ENCODE measurements at regions not wholly inside any gene's neighbourhood (a gene's known extent, or its start where the extent isn't known, plus 50 kb on each side); places are given as distances from the start of the nearest gene placed in this dataset.

GRCh38 chr3:187912007-187912406 lies 166.7 kb upstream of the BCL6 start:
- no peak overlapping the region for H3K4me3 ChIP-seq (ENCODE audit: low read depth, low read length)
- no peak for DNase-seq (ENCODE audit: low read depth)
- TF ChIP-seq POLR2A (IDR thresholded peaks at IDR 0.05; ENCODE audit: extremely low read depth, insufficient read length), result no peak
- TF ChIP-seq MYC (IDR thresholded peaks at IDR 0.05; ENCODE audit: low read depth, low read length), result no peak
- TF ChIP-seq CTCF (IDR thresholded peaks at IDR 0.05; ENCODE audit: low read depth, low read length), result no peak
- no peak for TF ChIP-seq MAX (IDR thresholded peaks at IDR 0.05; ENCODE audit: low read depth, low read length)

- no peak overlapping the region for H3K4me3 ChIP-seq (ENCODE audit: low read depth, low read length)
- TF ChIP-seq MAX (IDR thresholded peaks at IDR 0.05; ENCODE audit: low read depth, low read length), result no peak
- TF ChIP-seq MYC (IDR thresholded peaks at IDR 0.05; ENCODE audit: low read depth, low read length), result no peak
- TF ChIP-seq POLR2A (IDR thresholded peaks at IDR 0.05; ENCODE audit: extremely low read depth, insufficient read length), result no peak
- TF ChIP-seq CTCF (IDR thresholded peaks at IDR 0.05; ENCODE audit: low read depth, low read length), result no peak
- no peak for DNase-seq (ENCODE audit: low read depth)
Observed at GRCh38 chr3:187913617-187914033, 168.4 kb upstream of the BCL6 start.

GRCh38 chr3:187914231-187914630 lies 169.0 kb upstream of the BCL6 start:
- no peak for DNase-seq (ENCODE audit: low read depth)
- H3K4me3 ChIP-seq (ENCODE audit: low read depth, low read length), result no peak overlapping the region
- TF ChIP-seq MAX (IDR thresholded peaks at IDR 0.05; ENCODE audit: low read depth, low read length) (no peak), MYC (IDR thresholded peaks at IDR 0.05; ENCODE audit: low read depth, low read length) (no peak), POLR2A (IDR thresholded peaks at IDR 0.05; ENCODE audit: extremely low read depth, insufficient read length) (no peak), CTCF (IDR thresholded peaks at IDR 0.05; ENCODE audit: low read depth, low read length) (no peak)

- DNase-seq (ENCODE audit: low read depth), result no peak
- TF ChIP-seq CTCF (IDR thresholded peaks at IDR 0.05; ENCODE audit: low read depth, low read length), result no peak
- no peak for TF ChIP-seq MAX (IDR thresholded peaks at IDR 0.05; ENCODE audit: low read depth, low read length)
- TF ChIP-seq MYC (IDR thresholded peaks at IDR 0.05; ENCODE audit: low read depth, low read length), result no peak
- TF ChIP-seq POLR2A (IDR thresholded peaks at IDR 0.05; ENCODE audit: extremely low read depth, insufficient read length), result no peak
Observed at GRCh38 chr3:187916072-187916471, 170.8 kb upstream of the BCL6 start.

GRCh38 chr3:187918081-187918644 lies 172.9 kb upstream of the BCL6 start:
- no peak overlapping the region for H3K4me3 ChIP-seq (ENCODE audit: low read depth, low read length)
- no peak for DNase-seq (ENCODE audit: low read depth)
- TF ChIP-seq POLR2A (IDR thresholded peaks at IDR 0.05; ENCODE audit: extremely low read depth, insufficient read length), result no peak
- TF ChIP-seq CTCF (IDR thresholded peaks at IDR 0.05; ENCODE audit: low read depth, low read length), result no peak
- TF ChIP-seq MYC (IDR thresholded peaks at IDR 0.05; ENCODE audit: low read depth, low read length), result no peak
- no peak for TF ChIP-seq MAX (IDR thresholded peaks at IDR 0.05; ENCODE audit: low read depth, low read length)

More at GRCh38 chr3:187916072-187916471, 170.8 kb upstream of the BCL6 start:
- no peak overlapping the region for H3K4me3 ChIP-seq (ENCODE audit: low read depth, low read length)
